Stimulated activated naive CD8-positive, alpha-beta T cell treated with anti-CD3 and anti-CD28 coated beads, Interleukin-15, Interleukin-2, amounts not matched to agents 100 ng/mL and 50 ng/mL, for 24 hours (primary cell): ENCODE measurements at regions not wholly inside any gene's neighbourhood (a gene's known extent, or its start where the extent isn't known, plus 50 kb on each side); places are given as distances from the start of the nearest gene placed in this dataset.

Experiments
- H3K27ac Mint-ChIP-seq: one replicate; pipeline ENCODE4 v1.8.0; 2021; ENCODE audit warnings: mild to moderate bottlenecking, mixed read lengths
- H3K27me3 Mint-ChIP-seq: one replicate; pipeline ENCODE4 v1.8.0; 2021; ENCODE audit warnings: mixed read lengths
- H3K36me3 Mint-ChIP-seq: one replicate; pipeline ENCODE4 v1.8.0; 2021; ENCODE audit warnings: low read depth, mixed read lengths
- H3K4me1 Mint-ChIP-seq: one replicate; pipeline ENCODE4 v1.8.0; 2021; ENCODE audit warnings: low read depth, mixed read lengths
- H3K4me3 Mint-ChIP-seq: one replicate; pipeline ENCODE4 v1.8.0; 2021; ENCODE audit warnings: mild to moderate bottlenecking, mixed read lengths
- H3K9me3 Mint-ChIP-seq: one replicate; pipeline ENCODE4 v1.8.0; 2021; ENCODE audit warnings: mixed read lengths

GRCh38 chr18:40367576-40367975, 1587.5 kb upstream of the PIK3C3 start:
- no peaks in the 10 kb centered on the region for H3K4me1 Mint-ChIP-seq
- H3K9me3 Mint-ChIP-seq, result peaks cover 3% of the 10 kb centered on the region
- H3K4me3 Mint-ChIP-seq, result no peak overlapping the region
- H3K27me3 Mint-ChIP-seq, result no peaks in the 10 kb centered on the region
- no peak overlapping the region for H3K27ac Mint-ChIP-seq
- no peaks in the 10 kb centered on the region for H3K36me3 Mint-ChIP-seq

DNA sequence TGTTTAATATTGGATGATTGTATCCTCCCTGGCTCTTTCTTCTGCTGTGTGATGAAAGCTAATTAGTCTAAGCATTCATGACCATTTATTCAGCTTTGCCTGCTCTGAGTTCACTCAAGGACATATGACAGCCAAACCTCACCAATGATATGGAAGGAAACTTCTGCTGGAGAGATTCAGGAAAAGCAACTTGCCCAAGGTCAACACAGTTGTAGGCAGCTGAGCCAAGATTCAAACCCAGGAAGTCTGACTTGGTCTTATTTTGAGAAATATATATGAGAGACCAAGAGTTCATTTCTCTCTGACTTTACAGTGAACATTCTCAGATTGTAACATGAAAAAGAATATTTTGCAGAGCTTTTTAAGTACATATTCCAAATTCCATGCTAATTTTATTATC, 1588.5 kb upstream of the PIK3C3 start:
- H3K4me1 Mint-ChIP-seq, result no peaks in the 10 kb centered on the region
- no peaks in the 10 kb centered on the region for H3K27me3 Mint-ChIP-seq
- H3K36me3 Mint-ChIP-seq, result no peaks in the 10 kb centered on the region
- H3K27ac Mint-ChIP-seq, result no peak overlapping the region
- H3K9me3 Mint-ChIP-seq, result peaks cover 3% of the 10 kb centered on the region
- no peak overlapping the region for H3K4me3 Mint-ChIP-seq

- Mint-ChIP-seq H3K27ac (no peak overlapping the region), H3K27me3 (no peaks in the 10 kb centered on the region), H3K4me3 (no peak overlapping the region), H3K36me3 (no peaks in the 10 kb centered on the region), H3K4me1 (no peaks in the 10 kb centered on the region), H3K9me3 (peaks cover 3% of the 10 kb centered on the region)
Observed at GRCh38 chr18:40365526-40365925, 1589.5 kb upstream of the PIK3C3 start.

- peaks cover 3% of the 10 kb centered on the region for H3K9me3 Mint-ChIP-seq
- no peak overlapping the region for H3K27ac Mint-ChIP-seq
- no peaks in the 10 kb centered on the region for H3K4me1 Mint-ChIP-seq
- H3K36me3 Mint-ChIP-seq, result no peaks in the 10 kb centered on the region
- H3K27me3 Mint-ChIP-seq, result no peaks in the 10 kb centered on the region
- no peak overlapping the region for H3K4me3 Mint-ChIP-seq
Observed at GRCh38 chr18:40360558-40360957, 1594.5 kb upstream of the PIK3C3 start.

DNA sequence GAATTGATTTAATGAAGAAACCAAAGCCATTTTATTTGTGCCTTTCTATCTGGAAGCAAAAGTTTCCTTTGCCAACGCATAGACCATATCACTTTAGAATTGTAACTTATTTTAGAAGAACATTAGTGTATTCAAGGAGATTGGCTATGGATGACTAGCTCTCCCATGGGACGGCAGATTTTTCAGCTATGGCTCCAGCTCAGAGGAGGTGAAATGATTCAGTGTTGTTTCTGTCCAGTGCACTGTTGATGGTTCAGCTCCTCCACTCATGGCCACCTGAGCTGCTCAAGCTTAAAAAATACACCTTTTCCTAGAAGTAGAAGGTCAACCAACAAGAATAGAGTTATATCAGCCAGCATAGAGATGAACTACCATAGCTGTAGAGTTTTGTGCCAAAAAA, 1597.5 kb upstream of the PIK3C3 start:
- Mint-ChIP-seq H3K27me3 (no peaks in the 10 kb centered on the region), H3K9me3 (peaks cover 3% of the 10 kb centered on the region), H3K27ac (no peak overlapping the region), H3K4me3 (no peak overlapping the region), H3K36me3 (no peaks in the 10 kb centered on the region), H3K4me1 (no peaks in the 10 kb centered on the region)

GRCh38 chr18:40356168-40356567, 1598.9 kb upstream of the PIK3C3 start:
- Mint-ChIP-seq H3K36me3 (no peaks in the 10 kb centered on the region), H3K27me3 (no peaks in the 10 kb centered on the region), H3K27ac (no peak overlapping the region), H3K4me1 (no peaks in the 10 kb centered on the region), H3K9me3 (peaks cover 3% of the 10 kb centered on the region), H3K4me3 (no peak overlapping the region)

- H3K4me3 Mint-ChIP-seq, result no peak overlapping the region
- no peak overlapping the region for H3K27ac Mint-ChIP-seq
- no peaks in the 10 kb centered on the region for H3K36me3 Mint-ChIP-seq
- peaks cover 3% of the 10 kb centered on the region for H3K9me3 Mint-ChIP-seq
- H3K4me1 Mint-ChIP-seq, result no peaks in the 10 kb centered on the region
- H3K27me3 Mint-ChIP-seq, result no peaks in the 10 kb centered on the region
Observed at GRCh38 chr18:40355726-40356125, 1599.3 kb upstream of the PIK3C3 start.

DNA sequence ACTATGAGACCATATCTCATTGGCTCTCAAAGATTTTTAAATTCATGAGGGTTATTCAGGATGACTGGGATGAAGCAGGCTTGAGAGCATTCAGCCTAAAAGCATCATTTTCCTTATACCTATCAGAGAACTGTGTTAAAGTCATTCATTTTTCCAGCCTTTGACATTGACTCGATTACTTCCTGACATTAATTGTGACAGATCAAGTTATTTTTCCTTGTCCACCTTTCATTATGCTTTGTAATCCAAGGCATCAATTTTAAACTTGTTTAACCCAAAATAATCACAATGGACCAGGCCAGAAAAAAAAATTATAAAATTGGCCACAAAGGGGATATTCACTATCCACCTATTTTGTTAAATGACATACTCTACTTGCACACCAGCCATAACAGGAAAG, 1606.8 kb upstream of the PIK3C3 start:
- Mint-ChIP-seq H3K9me3 (peaks cover 9% of the 10 kb centered on the region), H3K27me3 (no peaks in the 10 kb centered on the region), H3K4me1 (no peaks in the 10 kb centered on the region), H3K27ac (no peak overlapping the region), H3K4me3 (no peak overlapping the region), H3K36me3 (no peaks in the 10 kb centered on the region)

DNA sequence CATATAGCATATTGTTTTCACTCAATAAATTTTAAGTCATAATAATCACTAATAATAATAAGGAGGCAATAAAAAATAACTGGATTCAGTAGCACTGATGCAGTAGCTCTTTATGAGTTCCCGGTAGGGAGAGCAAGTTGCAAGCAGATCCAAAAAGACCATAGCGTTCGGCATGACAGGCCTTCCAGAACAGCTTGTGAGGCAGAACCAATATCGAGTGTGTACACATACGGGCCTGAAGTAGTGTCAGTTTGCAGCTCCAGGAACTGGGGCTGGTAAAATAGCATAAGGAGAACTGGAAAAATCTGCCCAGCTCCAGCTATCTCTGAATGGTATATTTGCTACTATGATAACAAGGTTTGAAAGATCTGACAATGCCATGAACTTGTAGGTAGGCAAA, 1607.8 kb upstream of the PIK3C3 start:
- no peaks in the 10 kb centered on the region for H3K27me3 Mint-ChIP-seq
- H3K4me3 Mint-ChIP-seq, result no peak overlapping the region

DNA sequence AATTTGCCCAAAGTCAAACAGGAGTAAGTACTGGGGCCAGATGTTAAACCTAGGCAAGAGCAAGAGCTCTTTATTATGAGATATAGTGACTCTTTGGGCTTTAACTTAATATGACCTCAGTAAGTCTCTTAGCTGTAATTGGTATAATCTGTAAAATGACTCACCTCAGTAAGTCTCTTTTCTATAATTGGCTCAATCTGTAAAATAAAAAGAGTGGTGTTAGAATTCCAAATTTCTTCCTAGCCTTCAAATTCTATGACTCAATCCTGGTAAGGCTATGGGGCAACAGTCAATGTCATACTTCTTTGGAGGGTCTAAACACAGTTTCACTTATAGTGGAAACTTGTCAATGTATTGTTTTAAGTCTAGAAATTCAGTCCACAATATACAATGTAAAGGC, 1608.9 kb upstream of the PIK3C3 start:
- H3K36me3 Mint-ChIP-seq, result no peaks in the 10 kb centered on the region
- peaks cover 9% of the 10 kb centered on the region for H3K9me3 Mint-ChIP-seq
- H3K27ac Mint-ChIP-seq, result no peak overlapping the region
- H3K27me3 Mint-ChIP-seq, result no peaks in the 10 kb centered on the region
- H3K4me3 Mint-ChIP-seq, result no peak overlapping the region
- no peaks in the 10 kb centered on the region for H3K4me1 Mint-ChIP-seq

More for the DNA sequence above, 1607.8 kb upstream of the PIK3C3 start:
- H3K36me3 Mint-ChIP-seq, result no peaks in the 10 kb centered on the region
- H3K27ac Mint-ChIP-seq, result no peak overlapping the region
- H3K9me3 Mint-ChIP-seq, result peaks cover 9% of the 10 kb centered on the region
- no peaks in the 10 kb centered on the region for H3K4me1 Mint-ChIP-seq

DNA sequence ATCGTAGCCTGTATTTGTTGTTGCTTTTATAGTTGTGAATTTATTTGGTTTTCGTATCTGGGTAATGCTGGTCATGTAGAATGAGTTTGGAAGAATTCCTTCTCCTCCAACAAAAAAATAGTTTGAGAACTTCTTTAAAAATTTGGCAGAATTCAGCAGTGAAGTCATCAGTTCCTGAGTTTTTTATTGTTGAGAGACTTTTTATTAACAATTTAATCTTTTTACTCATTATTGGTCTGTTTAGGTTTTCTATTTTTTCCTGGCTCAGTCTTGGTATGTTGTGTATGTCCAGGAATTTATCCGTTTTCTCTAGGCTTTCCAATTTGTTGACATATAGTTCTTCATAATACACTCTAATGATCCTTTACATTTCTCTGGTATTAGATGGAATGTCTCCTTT, 1613.3 kb upstream of the PIK3C3 start:
- H3K4me1 Mint-ChIP-seq, result no peaks in the 10 kb centered on the region
- no peak overlapping the region for H3K4me3 Mint-ChIP-seq
- H3K9me3 Mint-ChIP-seq, result peaks cover 12% of the 10 kb centered on the region
- H3K27ac Mint-ChIP-seq, result no peak overlapping the region
- H3K36me3 Mint-ChIP-seq, result no peaks in the 10 kb centered on the region
- H3K27me3 Mint-ChIP-seq, result no peaks in the 10 kb centered on the region

- peaks cover 16% of the 10 kb centered on the region for H3K9me3 Mint-ChIP-seq
- no peak overlapping the region for H3K4me3 Mint-ChIP-seq
- no peaks in the 10 kb centered on the region for H3K27me3 Mint-ChIP-seq
- no peak overlapping the region for H3K27ac Mint-ChIP-seq
- no peaks in the 10 kb centered on the region for H3K4me1 Mint-ChIP-seq
- H3K36me3 Mint-ChIP-seq, result no peaks in the 10 kb centered on the region
Observed at GRCh38 chr18:40338284-40338683, 1616.8 kb upstream of the PIK3C3 start.

- Mint-ChIP-seq H3K27ac (no peak overlapping the region), H3K4me3 (no peak overlapping the region), H3K9me3 (peaks cover 17% of the 10 kb centered on the region), H3K36me3 (no peaks in the 10 kb centered on the region), H3K27me3 (no peaks in the 10 kb centered on the region), H3K4me1 (no peaks in the 10 kb centered on the region)
Observed at GRCh38 chr18:40326985-40327384, 1628.0 kb upstream of the PIK3C3 start.

DNA sequence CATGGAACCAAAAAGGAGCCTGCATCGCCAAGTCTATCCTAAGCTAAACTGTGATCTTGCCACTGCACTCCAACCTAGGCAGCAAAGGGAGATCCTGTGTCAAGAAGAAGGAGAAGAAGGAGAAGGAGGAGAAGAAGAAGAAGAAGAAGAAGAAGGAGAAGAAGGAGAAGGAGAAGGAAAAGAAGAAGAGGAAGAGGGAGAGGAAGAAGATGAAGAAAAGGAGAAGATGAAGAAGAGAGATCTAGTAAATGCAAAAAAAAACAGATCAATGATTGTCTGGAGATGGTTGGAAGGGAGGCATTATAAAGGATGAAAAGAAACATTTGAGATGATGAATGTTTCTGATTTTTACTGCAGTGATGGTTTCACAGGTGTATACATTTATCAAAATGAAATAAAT, 1629.0 kb upstream of the PIK3C3 start:
- no peak overlapping the region for H3K27ac Mint-ChIP-seq
- H3K27me3 Mint-ChIP-seq, result no peaks in the 10 kb centered on the region
- H3K9me3 Mint-ChIP-seq, result peaks cover 17% of the 10 kb centered on the region
- H3K4me1 Mint-ChIP-seq, result no peaks in the 10 kb centered on the region
- no peak overlapping the region for H3K4me3 Mint-ChIP-seq
- no peaks in the 10 kb centered on the region for H3K36me3 Mint-ChIP-seq

GRCh38 chr18:40314199-40314598, 1640.8 kb upstream of the PIK3C3 start:
- H3K9me3 Mint-ChIP-seq, result peaks cover 10% of the 10 kb centered on the region
- H3K27ac Mint-ChIP-seq, result no peak overlapping the region
- H3K27me3 Mint-ChIP-seq, result no peaks in the 10 kb centered on the region
- no peak overlapping the region for H3K4me3 Mint-ChIP-seq
- no peaks in the 10 kb centered on the region for H3K4me1 Mint-ChIP-seq
- H3K36me3 Mint-ChIP-seq, result no peaks in the 10 kb centered on the region

GRCh38 chr18:40313030-40313642, 1641.9 kb upstream of the PIK3C3 start:
- no peaks in the 10 kb centered on the region for H3K27me3 Mint-ChIP-seq
- H3K9me3 Mint-ChIP-seq, result peaks cover 8% of the 10 kb centered on the region
- H3K36me3 Mint-ChIP-seq, result no peaks in the 10 kb centered on the region
- H3K4me1 Mint-ChIP-seq, result no peaks in the 10 kb centered on the region
- H3K4me3 Mint-ChIP-seq, result no peak overlapping the region
- no peak overlapping the region for H3K27ac Mint-ChIP-seq
